Activated naive CD4-positive, alpha-beta T cell treated with anti-CD3 and anti-CD28 coated beads, Interleukin-2, amount 10 ng/mL, durations not matched to agents 7 days and 5 days (primary cell): ENCODE measurements at regions not wholly inside any gene's neighbourhood (a gene's known extent, or its start where the extent isn't known, plus 50 kb on each side); places are given as distances from the start of the nearest gene placed in this dataset.
A peak's percentile ranks its signal among the peaks of the same experiment; 100 is the strongest.
"Not testable (repeated sequence)": the region's sequence is repeated elsewhere in the genome, so short reads cannot be mapped to it uniquely, and the experiment has no call there.

Experiments
- CTCF ChIA-PET: fragments of 350-600 bp; sonication (Branson Sonifier 250); formaldehyde crosslinking; loops from one replicate; lab custom pipeline; 2021; ENCODE audit warnings: antibody characterized with exemption; lab: Charles Lee
- DNase-seq: peaks from one replicate; pipeline ENCODE4 v3.0.0-alpha.2; 2020
- H3K27ac Mint-ChIP-seq: one replicate; pipeline ENCODE4 v1.8.0; 2021; ENCODE audit warnings: mild to moderate bottlenecking, moderate library complexity, mixed read lengths
- H3K27me3 Mint-ChIP-seq: one replicate; pipeline ENCODE4 v1.8.0; 2021; ENCODE audit warnings: mild to moderate bottlenecking, mixed read lengths
- H3K36me3 Mint-ChIP-seq: one replicate; pipeline ENCODE4 v1.8.0; 2021; ENCODE audit warnings: mixed read lengths
- H3K4me1 Mint-ChIP-seq: one replicate; pipeline ENCODE4 v1.8.0; 2021; ENCODE audit warnings: mixed read lengths
- H3K4me3 Mint-ChIP-seq: one replicate; pipeline ENCODE4 v1.8.0; 2021; ENCODE audit warnings: mild to moderate bottlenecking, moderate library complexity, mixed read lengths
- H3K9me3 Mint-ChIP-seq: one replicate; pipeline ENCODE4 v1.8.0; 2021; ENCODE audit warnings: mixed read lengths

GRCh38 chr15:89024418-89024817 is 63.8 kb upstream of the ABHD2 start:
- no peak for DNase-seq
- Mint-ChIP-seq H3K4me3 (no peak overlapping the region), H3K4me1 (peaks cover 4% of the 10 kb centered on the region), H3K27me3 (peaks cover 22% of the 10 kb centered on the region), H3K9me3 (no peaks in the 10 kb centered on the region), H3K27ac (no peak overlapping the region), H3K36me3 (peaks cover under 1% of the 10 kb centered on the region)
- CTCF ChIA-PET = interaction anchor here (8.0 kb wide), 1 partner anchor 120 kb away, joined by 66 read pairs; no protein-coding TSS in a partner anchor

- Mint-ChIP-seq H3K9me3 (peaks cover 2% of the 10 kb centered on the region), H3K27me3 (peaks cover 26% of the 10 kb centered on the region), H3K4me1 (no peaks in the 10 kb centered on the region), H3K36me3 (no peaks in the 10 kb centered on the region), H3K27ac (no peak overlapping the region), H3K4me3 (no peak overlapping the region)
- no peak for DNase-seq
- CTCF ChIA-PET = interaction anchor here (1.6 kb wide), 1 partner anchor 23 kb away, joined by 3 read pairs; no protein-coding TSS in a partner anchor
Observed at GRCh38 chr15:89026167-89026566, 62.1 kb upstream of the ABHD2 start.

DNA sequence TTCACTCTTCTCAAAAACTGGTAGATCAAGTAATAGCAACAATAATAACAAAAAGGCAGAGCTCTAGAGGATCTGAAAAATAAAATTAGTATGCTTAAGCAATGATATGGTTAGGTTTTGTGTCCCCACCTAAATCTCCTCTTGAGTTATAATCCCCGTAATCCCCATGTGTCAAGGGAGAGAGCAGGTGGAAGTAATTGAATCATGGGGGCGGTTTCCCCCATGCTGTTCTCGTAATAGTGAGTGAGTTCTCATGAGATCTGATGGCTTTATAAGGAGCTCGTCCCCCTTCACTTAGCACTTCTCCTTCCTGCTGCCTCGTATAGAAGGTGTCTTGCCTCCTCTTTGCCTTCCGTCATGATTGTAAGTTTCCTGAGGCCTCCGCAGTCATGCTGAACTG is 60.2 kb upstream of the ABHD2 start:
- peaks cover 19% of the 10 kb centered on the region for H3K27me3 Mint-ChIP-seq
- no peaks in the 10 kb centered on the region for H3K4me1 Mint-ChIP-seq
- CTCF ChIA-PET = interaction anchor here (0.7 kb wide), 1 partner anchor 10 kb away, joined by 3 read pairs; no protein-coding TSS in a partner anchor

GRCh38 chr15:89030311-89030710 is 57.9 kb upstream of the ABHD2 start:
- no peak for DNase-seq
- Mint-ChIP-seq H3K27ac (no peak overlapping the region), H3K36me3 (no peaks in the 10 kb centered on the region), H3K4me3 (no peak overlapping the region), H3K4me1 (no peaks in the 10 kb centered on the region), H3K9me3 (peaks cover 2% of the 10 kb centered on the region), H3K27me3 (peaks cover 17% of the 10 kb centered on the region)
- CTCF ChIA-PET = interaction anchor here (1.0 kb wide), 1 partner anchor 125 kb away, joined by 5 read pairs; no protein-coding TSS in a partner anchor

More for the DNA sequence above, 60.2 kb upstream of the ABHD2 start:
- H3K9me3 Mint-ChIP-seq = peaks cover 2% of the 10 kb centered on the region
- no peak overlapping the region for H3K27ac Mint-ChIP-seq
- H3K36me3 Mint-ChIP-seq = no peaks in the 10 kb centered on the region
- no peak overlapping the region for H3K4me3 Mint-ChIP-seq
- DNase-seq = no peak

DNA sequence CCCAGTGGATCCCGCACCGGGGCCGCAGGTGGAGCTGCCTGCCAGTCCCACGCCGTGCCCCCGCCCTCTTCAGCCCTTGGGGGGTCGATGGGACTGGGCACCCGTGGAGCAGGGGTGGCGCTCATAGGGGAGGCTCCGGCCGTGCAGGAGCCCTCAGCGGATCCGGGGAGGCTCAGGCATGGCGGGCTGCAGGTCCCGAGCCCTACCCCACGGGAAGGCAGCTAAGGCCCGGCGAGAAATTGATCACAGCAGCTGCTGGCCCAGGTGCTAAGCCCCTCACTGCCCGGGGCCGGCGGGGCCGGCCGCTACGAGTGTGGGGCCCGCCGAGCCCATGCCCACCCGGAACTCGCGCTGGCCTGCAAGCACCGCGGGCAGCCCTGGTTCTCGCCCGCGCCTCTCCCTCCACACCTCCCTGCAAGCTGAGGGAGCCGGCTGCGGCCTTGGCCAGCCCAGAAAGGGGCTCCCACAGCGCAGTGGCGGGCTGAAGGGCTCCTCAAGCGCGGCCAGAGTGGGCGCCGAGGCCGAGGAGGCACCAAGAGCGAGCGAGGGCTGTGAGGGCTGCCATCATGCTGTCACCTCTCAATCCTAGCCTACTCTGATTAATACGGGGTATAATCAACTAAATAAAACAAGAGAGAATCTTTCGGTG is 56.5 kb upstream of the ABHD2 start:
- DNase-seq, H3K27ac Mint-ChIP-seq, H3K4me3 Mint-ChIP-seq, H3K9me3 Mint-ChIP-seq, H3K36me3 Mint-ChIP-seq, H3K4me1 Mint-ChIP-seq: not testable (repeated sequence)
- CTCF ChIA-PET = interaction anchor here (0.9 kb wide), 1 partner anchor 153 kb away, joined by 3 read pairs; no protein-coding TSS in a partner anchor
- peaks cover 19% of the 10 kb centered on the region for H3K27me3 Mint-ChIP-seq

- Mint-ChIP-seq H3K4me1 (no peaks in the 10 kb centered on the region), H3K27me3 (peaks cover 32% of the 10 kb centered on the region), H3K27ac (no peak overlapping the region), H3K9me3 (peaks cover 2% of the 10 kb centered on the region), H3K4me3 (no peak overlapping the region), H3K36me3 (no peaks in the 10 kb centered on the region)
- DNase-seq = no peak
- CTCF ChIA-PET = interaction anchor here (0.7 kb wide), 1 partner anchor 129 kb away, joined by 3 read pairs; no protein-coding TSS in a partner anchor
Observed at GRCh38 chr15:89034305-89034704, 54.0 kb upstream of the ABHD2 start.

DNA sequence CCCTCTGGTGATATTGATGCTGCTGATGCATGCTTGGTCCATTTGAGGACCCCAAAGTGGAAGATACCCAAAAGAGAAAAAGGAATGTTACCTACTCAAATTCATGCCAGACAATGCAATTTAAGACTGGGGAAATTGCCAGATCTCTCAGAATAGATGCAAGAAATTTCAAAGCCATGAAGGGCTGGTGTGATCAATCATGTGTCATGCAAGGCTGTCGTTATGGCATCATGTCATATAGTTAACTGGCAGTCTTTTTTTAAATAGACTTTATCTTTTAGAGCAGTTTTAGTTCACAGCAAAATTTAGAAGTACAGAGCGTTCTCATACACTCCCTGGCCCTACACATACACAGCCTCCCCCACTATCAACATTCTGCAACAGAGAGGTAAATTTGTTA is 53.1 kb upstream of the ABHD2 start:
- Mint-ChIP-seq H3K9me3 (peaks cover 2% of the 10 kb centered on the region), H3K36me3 (no peaks in the 10 kb centered on the region), H3K27ac (no peak overlapping the region), H3K27me3 (peaks cover 28% of the 10 kb centered on the region), H3K4me3 (no peak overlapping the region), H3K4me1 (no peaks in the 10 kb centered on the region)
- no peak for DNase-seq
- CTCF ChIA-PET = no interaction called here

- no peak for DNase-seq
- H3K9me3 Mint-ChIP-seq = peaks cover 2% of the 10 kb centered on the region
- CTCF ChIA-PET = interaction anchor here (1.1 kb wide), 1 partner anchor 139 kb away, joined by 3 read pairs; no protein-coding TSS in a partner anchor
- no peaks in the 10 kb centered on the region for H3K36me3 Mint-ChIP-seq
- H3K27ac Mint-ChIP-seq = peak overlapping the region; percentile 55
- no peaks in the 10 kb centered on the region for H3K4me1 Mint-ChIP-seq
- peaks cover 27% of the 10 kb centered on the region for H3K27me3 Mint-ChIP-seq
- H3K4me3 Mint-ChIP-seq = no peak overlapping the region
Observed at GRCh38 chr15:89035658-89036057, 52.6 kb upstream of the ABHD2 start.

DNA sequence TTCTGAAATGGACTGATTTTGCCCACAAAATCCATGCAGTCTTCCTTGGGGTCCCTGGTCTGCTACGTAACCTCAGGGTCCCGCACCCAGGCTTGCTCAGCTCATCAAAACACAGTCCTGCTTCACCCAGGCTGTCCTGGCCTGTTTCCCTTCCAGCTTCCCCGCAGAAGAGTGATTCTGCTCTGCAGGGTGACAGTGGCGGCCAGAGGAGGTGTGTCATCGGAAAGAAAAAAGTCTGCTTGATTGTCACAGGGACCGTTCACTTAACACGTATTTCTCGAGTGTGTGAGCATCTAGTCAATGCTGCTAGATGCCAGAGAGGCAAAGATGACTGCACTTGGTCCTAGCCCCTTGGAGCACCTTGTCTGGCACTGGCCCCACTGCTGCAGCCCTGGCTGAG is 50.1 kb upstream of the ABHD2 start:
- CTCF ChIA-PET = interaction anchor here (0.7 kb wide), 1 partner anchor 20 kb away, joined by 3 read pairs; no protein-coding TSS in a partner anchor
- no peaks in the 10 kb centered on the region for H3K36me3 Mint-ChIP-seq
- peaks cover 38% of the 10 kb centered on the region for H3K27me3 Mint-ChIP-seq

More for the DNA sequence above, 50.1 kb upstream of the ABHD2 start:
- Mint-ChIP-seq H3K27ac (no peak overlapping the region), H3K4me3 (no peak overlapping the region), H3K9me3 (no peaks in the 10 kb centered on the region), H3K4me1 (no peaks in the 10 kb centered on the region)
- DNase-seq = no peak
